DMS 273 (cell line): ENCODE measurements at regions not wholly inside any gene's neighbourhood (a gene's known extent, or its start where the extent isn't known, plus 50 kb on each side); places are given as distances from the start of the nearest gene placed in this dataset.

Source experiments
- DNase-seq: peaks from one replicate; lab custom pipeline; 2025; ENCODE audit not compliant: unreplicated experiment; lab: John Stamatoyannopoulos, UW

DNA sequence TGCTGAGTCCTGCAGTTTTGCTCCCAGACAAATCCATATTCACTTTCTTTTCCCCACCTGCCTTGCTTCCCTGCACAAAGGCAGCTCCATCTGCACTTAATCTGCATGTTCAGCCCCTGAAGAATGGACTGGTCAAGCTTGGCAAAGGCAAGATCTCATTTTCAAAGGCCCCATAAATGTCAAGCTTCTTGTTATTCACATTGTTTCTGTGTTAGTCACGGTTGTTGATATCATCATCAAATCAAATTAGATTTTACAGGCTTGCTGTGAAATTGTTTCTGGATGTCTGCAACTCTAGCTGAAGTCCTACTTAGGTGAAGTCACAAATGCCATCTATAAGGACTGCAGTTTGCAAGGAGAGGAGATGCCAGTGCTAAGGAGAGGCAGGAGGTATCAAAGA, 91.0 kb downstream of the GPAM start:
- no peak for DNase-seq

DNA sequence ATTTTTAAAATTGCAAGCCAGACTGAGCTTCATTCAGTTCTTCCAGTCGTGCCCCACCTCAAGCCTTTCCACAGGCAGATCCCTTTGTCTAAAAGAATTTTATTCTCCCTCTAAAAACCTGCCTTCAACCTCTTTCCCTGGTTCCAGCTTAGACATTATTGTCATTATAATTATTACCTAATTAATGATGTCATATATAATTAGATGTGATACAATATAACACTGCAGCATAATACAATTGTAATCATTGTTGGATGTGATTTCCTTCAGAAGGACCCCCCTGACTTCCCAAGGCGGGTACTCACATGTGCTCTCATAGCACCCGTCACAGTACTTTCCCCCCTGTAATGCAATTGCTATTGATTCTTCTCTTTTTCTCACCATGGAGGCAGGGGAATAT, 88.6 kb downstream of the GPAM start:
- DNase-seq = no peak

DNA sequence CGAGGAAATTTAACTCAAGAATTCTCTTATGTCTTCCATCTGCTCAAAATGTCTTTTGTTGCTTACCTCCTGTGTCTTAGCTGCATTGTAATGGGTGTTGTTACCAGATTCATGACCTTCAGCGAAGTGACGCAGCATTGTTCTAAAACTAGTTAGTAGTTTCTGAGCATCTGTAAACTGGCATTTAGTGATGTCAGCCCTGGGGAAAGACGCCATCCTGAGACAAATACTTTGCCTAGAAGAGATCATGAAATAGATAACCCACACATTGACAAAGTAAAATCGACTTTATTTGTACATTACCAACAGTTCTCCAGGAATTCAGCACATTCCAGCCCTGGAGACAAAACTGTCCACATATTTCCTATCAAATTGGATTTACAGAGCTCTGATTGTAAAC, 87.8 kb downstream of the GPAM start:
- DNase-seq = no peak

DNA sequence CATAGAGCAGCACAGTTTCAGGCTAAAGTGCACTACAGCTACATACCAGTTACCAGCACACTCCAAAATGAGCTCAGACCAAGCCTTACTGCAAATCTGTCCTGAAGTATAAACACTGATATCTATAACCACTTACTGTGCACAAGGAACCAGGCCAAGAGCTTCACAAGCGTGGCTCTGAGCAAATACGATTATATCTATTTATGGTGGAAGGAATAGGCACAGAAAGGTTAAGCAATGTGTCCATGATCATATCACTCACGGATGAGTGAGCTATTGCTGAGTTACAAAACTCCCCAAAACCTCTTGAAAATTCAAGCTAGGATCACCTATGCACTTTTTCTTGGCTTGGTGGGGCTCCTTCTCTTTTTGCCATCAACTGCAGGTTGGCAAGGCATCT, 84.9 kb downstream of the GPAM start:
- DNase-seq = no peak
